Hepatic stellate cell (primary cell): ENCODE measurements at regions not wholly inside any gene's neighbourhood (a gene's known extent, or its start where the extent isn't known, plus 50 kb on each side); places are given as distances from the start of the nearest gene placed in this dataset.

Experiments
- DNase-seq: peaks from one replicate; pipeline ENCODE4 v3.0.0; 2011; ENCODE audit warnings: low spot score

DNA sequence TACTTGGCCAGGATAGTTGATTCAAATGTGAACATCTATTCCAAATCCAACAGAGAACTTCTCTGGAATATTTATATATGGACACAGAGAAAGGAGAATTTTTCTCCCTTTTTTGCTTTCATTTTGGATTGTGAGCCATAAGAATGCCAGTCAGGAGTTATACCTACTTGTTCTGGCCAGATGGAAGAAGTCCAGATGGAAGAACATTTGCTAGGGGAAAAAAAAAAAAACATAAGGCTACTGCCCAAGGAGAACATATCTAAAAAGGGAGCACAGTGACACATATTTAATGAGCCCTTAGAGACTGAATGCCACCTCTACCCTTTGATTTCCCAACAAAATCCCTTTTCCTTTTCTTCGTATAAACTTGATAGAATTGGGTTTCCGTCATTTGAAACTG is 61.7 kb upstream of the PPP2R2B start:
- DNase-seq = no peak

DNA sequence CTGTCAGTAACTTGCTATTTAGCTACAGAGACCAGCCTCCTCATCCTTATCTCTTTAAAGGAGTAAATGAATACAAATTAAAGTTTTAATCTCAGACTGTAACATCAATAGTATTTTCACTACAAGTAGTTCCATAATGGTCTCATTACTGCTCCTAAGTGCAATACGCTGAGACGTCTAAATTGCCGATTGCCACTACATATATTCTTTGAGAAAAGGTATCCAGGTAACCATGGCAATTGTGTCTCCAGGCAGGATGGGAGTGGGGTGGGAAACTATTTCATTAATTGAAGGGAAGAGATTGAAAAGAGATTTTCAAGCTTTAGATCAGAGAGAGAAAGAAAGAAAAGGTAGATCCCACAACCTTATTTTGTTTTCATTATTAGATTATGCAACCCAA is 65.5 kb upstream of the PPP2R2B start:
- no peak for DNase-seq

DNA sequence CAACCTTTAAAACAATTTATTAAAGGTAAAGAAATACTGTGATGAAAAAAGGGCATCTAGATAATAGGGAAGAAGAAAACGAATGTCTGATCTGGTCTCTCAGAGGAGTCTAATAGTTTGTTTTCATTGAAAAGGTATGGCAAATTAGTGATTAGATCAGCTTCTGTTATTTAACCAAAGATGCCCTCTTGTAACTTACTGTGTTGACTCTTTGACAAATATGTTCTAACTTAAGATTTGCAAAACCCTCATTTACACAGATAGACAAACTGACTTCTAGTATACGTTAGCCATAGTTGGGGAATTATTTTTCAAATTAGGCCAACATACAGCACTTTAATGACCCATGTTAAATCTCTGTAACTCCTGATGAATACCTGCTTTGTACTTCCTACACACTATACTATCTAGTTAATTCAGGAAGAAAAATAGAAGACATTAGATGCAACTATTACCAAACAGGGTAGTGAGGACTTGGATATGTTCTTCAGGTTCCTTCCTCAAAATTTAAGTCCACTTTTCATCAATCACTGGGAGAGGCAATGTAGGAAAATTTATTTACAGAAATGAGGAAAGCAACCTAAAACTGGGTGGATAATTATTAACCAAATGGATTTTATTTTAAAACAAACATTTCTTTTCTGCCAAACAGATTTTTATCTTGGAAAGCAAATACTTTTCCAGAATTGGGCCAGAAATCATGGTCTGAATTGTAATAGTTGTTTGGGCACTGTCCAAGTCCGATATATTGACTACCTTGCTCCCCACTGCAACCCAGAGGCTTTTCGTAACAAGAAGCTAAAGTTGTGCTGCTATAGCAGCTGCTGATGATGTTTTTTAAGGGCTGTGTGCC is 66.4 kb upstream of the PPP2R2B start:
- DNase-seq = no peak

DNA sequence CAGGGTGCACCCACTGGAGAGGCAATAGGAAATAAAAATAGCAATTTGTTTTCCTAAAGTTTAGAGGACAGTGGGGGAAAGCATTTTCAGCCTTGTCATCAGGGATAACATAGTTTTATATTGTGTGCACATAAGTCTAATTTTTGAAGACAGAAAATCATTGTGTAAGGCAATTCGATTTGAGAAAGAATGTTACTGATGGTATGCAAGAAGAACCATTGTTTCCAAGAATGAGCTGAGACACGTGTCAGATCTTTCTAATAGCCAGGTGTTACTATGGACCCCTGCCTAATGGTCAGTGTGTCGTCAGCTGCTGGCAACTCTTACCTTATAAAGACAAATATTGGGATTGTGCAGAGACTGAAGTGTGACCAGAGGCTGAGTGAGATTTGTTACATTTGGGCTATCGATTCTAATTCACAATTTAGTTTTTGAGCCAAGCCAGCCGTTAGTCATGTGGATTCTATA is 67.1 kb upstream of the PPP2R2B start:
- DNase-seq = no peak

DNA sequence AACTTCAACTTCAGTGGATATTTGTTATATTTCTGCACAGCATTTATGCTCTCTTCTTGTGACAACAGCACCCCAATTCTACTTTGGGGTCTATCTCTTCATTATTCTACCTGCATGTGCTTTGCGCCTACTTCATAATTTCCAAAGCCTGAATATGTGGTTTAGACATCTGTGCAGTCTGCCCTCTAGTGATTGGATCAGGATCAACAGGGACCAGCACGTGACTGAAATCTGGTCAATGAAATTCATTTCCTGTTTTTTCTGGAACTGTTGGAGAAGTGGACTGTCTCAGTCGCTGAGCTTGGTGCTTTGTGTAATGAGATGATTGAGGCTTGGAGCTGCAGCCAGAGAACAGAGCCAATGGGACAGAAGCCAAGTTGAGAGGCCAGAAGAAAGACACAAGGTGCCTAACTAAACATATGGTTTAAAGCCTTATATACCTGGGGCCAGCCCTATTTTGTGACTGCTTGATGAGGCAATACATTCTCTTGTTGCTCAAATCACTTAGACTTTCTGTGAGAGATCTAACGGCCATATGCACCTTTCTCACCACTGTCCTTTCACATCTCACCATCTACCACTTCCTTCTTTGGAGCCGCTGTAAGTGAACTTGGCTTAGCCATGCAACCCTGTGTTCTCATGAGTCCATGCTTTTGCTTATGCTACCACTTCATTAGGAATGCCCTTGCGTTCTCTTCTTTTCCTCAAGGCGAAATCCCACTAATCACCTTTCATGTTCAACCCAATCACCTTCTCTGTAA is 68.8 kb upstream of the PPP2R2B start:
- DNase-seq = no peak

DNA sequence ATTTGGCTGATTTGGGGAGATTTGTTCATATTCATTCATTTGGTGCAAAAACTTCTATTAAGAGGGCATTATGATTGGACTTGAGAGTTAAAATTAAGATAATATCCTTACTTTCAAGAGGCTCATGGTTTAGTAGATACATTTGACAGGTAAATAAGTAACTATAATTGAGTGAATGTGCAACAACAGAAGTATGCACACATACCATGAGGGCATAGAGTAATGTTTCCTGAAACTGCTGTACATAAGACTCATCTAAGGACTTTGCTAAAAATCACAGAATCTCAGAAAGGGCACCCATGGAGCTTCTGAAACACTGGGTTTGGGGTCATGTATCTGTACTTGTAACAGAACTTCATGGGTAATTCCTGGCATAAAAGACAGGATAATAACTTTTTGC is 70.1 kb upstream of the PPP2R2B start:
- no peak for DNase-seq

DNA sequence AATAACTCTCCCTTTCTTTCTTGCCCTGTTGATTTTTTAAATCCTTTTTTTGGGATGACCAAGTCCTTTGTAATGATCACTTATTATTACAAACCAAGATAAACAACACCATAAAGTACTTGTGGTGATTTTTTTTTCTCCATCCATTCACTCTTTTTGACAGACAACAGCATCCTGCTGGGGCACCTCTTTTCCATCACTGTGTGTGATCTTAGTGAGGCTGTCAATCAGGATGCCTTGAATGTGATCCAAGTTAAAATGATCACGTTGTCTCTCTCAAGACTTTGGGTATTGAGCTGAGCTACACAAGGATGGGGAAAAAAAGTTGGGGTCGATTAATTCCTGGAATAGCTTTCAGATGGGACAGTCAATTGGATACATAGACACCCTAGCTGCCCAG is 73.6 kb upstream of the PPP2R2B start:
- no peak for DNase-seq

DNA sequence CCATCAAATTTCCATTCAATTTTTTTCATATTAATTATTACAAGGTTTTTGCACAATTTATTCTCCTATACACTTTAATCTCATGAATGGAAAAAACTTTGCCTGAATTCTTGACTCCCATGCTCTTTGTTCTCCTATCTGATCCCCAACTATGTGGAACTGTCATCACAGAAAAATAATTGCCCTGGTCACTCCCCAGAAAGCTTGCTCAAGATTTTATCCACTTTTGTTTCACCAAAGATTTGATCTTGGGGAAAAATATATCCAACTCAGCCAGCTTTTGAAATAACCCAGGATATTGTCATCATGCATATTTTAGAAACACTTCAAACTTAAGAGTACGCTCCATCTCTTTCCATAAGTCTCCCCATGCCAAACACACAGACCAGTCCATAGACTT is 77.7 kb upstream of the PPP2R2B start:
- DNase-seq = no peak

DNA sequence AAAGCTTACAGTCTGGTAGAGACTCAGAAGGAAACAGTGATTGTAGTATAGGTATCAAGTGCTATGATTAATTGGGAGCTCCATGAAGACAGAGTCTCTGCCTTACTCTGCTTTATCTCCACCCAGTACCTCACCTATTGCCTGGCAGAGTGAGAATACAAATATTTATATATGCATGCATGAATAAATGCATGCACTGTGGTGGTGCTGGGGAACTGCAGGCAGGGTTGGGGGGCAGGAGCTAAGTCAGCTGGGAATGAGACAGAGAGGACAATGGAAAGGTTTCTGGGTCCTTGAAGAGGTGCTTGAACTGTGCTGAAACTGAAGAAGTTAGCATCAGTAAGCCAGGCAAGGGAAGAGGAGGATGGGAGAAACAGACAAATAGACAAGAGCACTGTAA is 80.8 kb upstream of the PPP2R2B start:
- no peak for DNase-seq

DNA sequence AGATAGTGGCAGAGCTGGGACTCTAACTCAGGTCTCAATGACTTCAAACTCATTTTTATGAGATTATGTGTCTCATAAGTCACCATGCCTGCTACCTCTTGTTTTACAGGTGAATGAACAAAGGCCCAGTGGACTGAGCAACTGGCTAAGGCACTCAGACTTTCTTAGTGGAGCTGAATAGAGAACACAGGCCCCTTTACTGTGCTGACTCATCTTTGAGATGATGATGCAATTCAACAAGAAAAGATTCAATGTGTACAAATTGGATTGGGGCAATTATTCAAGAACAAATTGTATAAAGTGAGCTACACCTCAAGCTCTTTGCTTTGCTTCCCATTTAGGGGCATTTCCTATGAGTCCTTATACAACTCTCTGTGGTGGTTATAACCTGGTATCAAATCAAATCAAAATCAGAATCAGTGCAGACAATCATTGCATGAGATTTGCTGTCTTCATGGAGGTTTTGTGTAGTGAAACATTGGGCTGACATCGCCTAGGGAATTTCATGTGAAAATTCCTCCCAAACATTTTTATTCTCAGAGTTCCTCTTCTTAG is 84.3 kb upstream of the PPP2R2B start:
- no peak for DNase-seq

DNA sequence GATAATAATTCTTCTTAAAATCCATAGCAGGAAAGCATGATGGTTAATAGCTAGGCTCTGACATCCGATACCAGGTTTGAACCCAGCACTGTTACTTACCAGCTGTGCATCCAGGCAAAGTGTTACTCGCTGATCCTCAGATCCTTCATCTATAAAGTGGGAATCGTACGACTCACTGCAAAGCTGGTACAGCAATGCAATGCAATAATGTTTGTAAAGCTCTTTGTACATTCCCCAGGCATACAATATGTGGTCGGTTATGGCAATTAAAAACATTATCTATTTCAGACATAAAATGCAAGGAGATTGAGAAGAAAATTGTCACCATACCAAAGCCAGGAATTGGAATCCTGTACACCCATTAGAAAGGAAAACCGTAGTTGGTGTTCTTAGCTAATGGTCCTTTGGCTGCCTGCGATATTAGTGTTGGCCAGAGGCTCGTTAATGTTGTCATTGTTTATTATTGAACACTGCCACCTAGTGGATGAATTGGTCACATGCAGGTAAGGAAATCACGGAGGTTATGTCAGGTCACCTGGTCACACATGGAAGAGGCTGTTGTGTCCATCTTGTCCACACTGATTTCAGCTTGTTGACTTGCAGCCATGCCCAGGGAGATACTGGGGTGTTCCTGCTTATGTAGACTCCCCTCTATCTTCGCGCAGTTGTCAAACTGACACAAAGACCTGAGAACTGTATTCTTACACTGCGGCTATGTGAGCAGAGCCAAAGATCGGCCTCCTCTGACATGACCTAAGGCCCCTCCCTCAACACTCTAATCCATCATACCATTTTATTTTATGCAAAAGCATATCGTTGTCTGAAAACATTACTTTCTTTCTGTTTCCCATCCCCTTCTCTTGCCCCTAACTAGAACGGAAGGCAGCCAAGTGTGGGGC is 87.5 kb upstream of the PPP2R2B start:
- peak; percentile 29 for DNase-seq

DNA sequence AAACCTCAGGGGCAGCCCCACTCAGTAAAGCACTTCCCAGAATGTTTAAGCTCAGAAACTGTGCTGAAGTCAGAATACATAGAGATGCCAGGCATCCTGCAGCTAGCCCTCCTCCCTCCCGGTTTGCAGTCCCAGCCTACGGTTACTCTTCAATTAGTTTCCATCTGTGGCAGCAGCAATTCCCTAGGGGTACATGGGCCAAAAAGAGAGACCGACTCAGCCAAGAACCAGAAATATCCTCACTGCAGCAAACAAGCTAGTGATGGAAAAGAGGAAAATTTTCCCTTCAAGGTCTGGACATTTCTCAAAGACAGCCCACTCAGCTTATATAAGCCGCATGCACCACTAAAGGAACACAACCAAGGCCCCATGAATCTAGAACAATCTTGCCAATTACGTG is 89.1 kb upstream of the PPP2R2B start:
- DNase-seq = no peak

DNA sequence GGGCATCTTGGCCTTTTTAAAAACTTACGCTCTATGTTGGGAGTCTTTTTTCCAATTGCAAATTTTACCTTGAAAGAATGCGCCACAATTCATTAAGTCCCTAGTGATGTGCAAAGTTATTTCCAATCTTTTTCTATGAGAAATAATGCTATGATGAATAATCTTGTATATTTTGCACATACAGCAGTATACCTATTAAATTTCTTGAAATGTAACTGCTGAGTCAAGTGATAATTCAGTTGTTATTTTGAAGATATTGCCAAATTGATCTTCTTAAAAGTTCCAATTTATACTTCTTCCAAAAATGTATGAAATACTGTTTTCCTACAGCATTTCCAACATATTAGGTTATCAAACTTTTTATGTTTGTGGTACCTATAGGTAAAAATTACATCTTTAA is 92.8 kb upstream of the PPP2R2B start:
- DNase-seq = no peak

DNA sequence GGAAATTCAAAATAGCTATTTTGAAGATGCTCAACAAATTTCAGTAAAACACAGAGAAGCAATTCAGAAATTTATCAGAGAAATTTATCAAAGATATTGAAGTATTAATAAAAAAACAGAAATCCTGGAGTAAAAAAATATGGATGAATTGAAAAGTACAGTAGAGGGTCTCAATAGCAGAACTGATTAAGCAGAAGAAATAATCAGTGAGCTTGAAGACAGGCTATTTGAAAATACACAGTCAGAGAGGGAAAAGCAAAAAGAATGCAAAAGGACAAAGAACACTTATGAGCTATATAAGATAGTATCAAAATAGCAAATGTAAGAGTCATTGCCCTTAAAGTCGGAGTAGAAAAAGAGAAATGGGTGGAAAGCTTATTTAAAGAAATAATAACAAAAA is 107.9 kb upstream of the PPP2R2B start:
- DNase-seq = no peak

DNA sequence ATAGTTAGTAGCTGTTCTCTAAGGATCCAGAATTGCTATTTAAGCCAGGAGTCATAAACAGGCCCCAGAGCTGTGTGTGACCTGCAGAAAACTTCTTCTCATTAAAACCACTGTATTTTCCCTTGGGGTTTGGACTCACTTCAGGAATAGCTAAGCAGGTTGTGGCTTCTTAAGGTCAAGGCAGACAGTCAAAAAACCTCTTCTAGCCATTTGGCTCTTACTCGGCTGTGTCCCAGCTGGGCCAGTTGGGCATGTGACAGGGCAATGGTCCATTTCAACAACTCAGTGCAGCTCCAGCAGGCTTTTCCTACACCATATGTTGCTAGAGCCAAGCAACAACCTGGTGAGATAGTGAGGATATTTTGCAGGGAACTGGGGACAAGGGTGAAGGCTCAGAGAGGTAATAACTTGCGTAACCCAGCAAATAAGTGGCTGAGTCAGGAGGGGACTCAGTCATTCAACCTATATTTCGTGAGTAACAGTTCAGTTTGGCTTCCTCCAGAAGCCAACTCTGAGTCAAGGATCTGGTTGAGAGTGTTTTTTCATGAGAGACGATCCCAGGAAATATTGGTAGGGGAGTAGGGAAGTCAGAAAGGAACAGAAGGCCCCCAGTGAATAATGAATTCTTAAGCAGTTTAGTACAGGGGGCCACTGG is 115.4 kb upstream of the PPP2R2B start:
- no peak for DNase-seq

DNA sequence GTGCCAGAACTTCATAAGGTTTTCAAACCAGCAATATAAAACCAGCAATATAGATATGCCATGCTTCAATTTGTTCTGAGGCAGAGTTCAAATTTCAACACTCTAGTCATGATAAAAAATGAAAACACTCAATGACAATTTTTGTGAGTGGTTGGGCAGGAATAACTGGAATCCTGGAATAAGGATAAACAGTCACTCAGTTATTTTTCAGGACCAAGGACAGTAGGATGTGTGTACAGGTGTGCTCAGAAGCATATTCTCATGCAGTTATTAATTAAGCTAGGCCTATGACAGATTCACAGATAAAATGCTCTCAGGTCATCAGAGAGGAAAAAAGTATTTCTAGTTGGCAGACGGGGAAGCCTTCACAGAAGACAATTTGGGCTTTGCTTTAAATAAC is 117.3 kb upstream of the PPP2R2B start:
- no peak for DNase-seq

DNA sequence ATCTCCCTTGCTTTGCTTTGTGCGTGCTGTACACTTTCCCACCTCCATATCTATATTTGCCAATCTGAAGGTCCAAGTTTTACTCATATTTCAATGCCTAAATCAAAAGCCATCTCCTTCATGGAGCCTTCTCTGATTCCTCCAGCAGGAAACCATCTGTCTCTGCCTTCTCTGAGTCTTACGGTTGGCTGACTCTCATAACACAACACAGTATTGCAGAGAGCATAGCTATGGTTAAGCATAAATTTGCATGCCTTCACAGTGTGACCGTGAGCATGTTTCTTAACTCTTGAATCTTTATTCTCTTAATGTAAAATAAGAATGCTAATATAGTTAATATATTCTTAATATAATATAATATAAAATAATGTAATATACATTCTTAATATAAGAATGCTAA is 136.8 kb upstream of the PPP2R2B start:
- DNase-seq = no peak

DNA sequence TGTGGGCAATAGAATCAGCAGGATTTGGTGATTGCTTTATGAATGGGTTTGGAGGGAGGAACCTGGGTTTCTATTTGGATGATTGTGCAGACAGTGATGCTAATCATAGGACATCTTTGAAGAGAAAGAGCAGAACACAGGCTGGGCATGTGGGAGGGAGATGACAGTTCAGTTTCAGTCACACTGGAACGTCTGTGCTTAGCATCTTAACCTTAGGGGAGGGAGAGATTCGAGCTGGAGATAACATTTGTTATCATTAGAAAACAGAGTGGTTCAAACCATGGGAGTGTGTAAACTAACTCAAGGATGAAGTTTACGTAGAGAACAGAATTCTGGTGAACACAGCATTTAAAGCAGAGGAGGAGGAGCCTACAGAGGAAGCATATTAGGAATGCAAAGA is 138.6 kb upstream of the PPP2R2B start:
- DNase-seq = no peak

DNA sequence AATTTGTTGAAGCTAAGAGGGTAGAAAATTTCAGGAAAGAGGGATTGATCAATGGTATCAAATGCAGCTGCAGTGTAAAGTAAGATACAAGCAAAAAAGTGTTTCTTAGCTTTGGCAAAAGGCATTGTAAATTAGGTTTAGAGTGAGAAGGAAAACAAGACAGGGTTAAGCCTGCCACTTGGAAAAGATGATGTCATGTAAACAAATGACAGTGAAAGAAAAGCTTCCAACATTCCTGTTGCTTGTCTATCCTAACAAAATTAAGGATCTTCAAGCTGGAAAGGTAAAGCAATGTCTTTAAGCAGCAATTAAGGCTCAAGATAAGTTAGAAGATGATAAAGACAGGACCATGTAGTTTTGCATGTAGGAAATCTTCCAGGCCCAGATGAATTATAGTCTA is 139.1 kb upstream of the PPP2R2B start:
- no peak for DNase-seq

DNA sequence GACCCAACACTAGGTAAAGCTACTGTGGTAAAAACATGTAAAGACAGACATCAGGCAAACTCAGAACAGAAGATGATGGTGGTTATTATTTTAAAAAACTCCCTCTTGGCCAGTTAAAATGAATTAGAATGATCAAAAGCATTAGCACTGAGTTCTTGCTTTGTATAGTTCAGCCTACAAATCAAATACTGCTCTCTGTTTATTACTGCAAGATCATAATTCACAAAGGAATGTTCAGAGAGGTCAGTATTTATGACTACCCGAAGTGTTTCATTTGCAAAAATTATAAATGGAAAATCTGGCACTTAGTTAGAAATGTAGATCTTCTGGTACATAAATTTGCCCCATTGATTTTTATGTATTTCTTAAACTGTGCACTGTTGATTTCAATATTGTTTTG is 140.3 kb upstream of the PPP2R2B start:
- DNase-seq = no peak

DNA sequence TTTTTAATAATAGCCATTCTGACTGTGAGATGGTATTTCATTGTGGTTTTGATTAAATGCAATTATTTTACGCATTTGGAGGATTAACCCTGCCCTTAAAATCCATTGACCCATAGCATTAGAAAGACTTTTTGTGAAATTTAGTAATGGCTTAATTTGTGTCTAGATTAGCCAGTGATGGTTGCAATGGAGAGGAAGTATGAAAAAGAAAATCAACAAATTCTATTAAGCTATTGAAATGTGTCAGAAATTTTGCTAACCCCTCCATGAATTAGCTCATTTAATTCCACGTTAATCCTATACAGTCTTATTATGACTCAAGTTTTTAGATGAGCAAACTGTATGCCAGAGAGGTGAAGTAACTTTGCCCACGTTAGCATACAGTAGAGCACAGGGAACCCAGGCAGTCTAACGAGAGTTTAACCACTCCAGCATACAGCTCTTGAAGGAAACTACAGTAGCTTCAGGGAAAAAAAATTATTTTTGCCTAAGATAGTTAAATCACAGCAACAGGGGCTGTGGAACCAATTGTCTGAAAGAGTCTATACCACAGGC is 158.2 kb upstream of the PPP2R2B start:
- DNase-seq = no peak
